HG02973 (cell line): ENCODE measurements at regions not wholly inside any gene's neighbourhood (a gene's known extent, or its start where the extent isn't known, plus 50 kb on each side); places are given as distances from the start of the nearest gene placed in this dataset.
A peak's percentile ranks its signal among the peaks of the same experiment; 100 is the strongest.
"Not testable (repeated sequence)": the region's sequence is repeated elsewhere in the genome, so short reads cannot be mapped to it uniquely, and the experiment has no call there.

Source experiments
- ATAC-seq: cut with Tn5 transposase; IDR thresholded peaks from one replicate; pipeline ENCODE4 v1.9.1; 2021; ENCODE audit warnings: moderate library complexity; ENCODE audit not compliant: unreplicated experiment

- ATAC-seq = no peak
Observed at GRCh38 chr2:65625982-65626381, 193.6 kb upstream of the SPRED2 start.

DNA sequence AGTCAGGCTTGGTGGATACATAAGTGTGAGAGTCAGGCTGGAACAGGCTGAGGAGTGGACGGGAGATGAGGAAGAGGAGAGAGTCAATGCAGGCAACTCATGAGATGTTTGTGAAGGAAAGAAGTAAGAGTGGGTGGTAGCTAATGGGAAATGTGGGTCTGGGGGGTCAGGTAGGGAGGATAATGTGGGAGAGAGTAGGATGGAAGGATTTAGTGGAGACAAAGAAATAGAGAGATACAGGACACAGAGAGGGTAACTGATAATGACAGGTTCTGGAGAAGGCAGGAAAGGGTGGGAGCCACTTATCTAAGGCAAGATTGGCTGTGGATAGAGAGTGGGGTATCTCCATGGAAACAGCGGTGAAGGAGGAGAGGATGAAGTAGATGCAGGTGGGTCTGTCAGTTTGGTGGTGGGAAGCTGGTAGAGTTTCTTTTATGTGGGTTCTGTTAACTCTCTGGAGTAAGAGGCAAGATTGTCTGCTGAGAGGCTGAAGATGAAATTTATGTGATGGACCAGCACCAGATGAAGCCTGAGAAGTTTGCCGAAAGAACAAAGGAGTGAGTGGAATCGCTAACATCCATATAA is 190.6 kb upstream of the SPRED2 start:
- no peak for ATAC-seq

DNA sequence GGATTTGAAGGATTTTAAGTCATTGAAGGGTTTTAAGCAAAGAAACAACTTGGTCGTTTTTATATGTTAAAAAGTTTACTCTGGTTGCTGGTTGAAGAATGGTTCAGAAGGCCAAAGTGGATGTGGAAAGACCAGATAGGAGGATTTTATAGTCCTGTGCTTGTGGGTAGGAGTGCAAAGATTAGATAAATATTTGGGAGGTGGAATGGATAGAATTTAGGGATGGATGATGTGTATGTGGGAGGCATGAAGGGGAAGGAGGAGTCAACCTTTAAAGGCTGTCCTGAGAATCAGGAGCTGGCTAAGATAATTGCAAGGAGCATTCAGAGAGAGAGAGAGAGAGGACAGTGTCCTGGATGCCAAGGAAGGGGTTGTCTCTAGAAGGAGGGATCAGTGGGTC is 190.1 kb upstream of the SPRED2 start:
- no peak for ATAC-seq

DNA sequence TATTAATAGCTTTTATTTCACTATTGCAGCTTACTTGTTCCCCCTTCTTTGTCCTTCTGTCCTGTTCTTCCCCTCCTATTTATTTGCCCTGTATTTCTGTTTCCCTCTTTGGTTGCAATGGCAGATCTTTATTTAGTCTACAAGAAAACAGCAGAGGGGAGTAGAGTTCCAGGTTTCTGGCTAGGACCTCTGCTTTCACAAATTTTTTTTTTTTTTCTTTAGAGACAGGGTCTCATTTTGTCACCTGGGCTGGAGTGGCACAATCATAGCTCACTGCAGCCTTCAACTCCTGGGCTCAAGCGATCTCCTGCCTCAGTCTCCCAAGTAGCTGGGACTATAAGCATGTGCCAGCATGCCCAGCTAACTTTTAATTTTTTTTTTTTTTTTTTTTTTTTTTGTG is 188.1 kb upstream of the SPRED2 start:
- ATAC-seq = no peak

- no peak for ATAC-seq
Observed at GRCh38 chr2:65620026-65620425, 187.6 kb upstream of the SPRED2 start.

GRCh38 chr2:65615602-65616001 is 183.2 kb upstream of the SPRED2 start:
- no peak for ATAC-seq

GRCh38 chr2:65613968-65614555 is 181.7 kb upstream of the SPRED2 start:
- ATAC-seq = no peak

DNA sequence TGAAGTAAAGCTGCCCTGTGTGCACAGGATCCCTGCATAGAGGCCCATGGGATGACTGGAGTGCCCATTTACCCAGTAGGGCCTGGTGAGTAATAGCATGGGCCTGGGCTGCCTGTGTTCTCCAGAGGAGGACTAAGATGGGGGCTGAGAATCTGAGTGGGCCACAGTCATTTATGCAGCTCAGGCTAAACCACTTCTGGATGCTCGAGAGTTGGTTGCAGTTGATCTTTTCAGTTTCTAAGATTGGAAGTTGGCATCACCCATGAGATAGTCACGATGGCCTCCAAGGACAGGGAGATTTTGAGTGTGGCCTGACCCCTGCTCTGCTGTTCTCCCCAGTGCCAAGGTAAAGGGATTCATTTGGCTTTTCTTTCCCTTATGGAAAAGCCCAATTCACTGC is 179.1 kb upstream of the SPRED2 start:
- no peak for ATAC-seq

DNA sequence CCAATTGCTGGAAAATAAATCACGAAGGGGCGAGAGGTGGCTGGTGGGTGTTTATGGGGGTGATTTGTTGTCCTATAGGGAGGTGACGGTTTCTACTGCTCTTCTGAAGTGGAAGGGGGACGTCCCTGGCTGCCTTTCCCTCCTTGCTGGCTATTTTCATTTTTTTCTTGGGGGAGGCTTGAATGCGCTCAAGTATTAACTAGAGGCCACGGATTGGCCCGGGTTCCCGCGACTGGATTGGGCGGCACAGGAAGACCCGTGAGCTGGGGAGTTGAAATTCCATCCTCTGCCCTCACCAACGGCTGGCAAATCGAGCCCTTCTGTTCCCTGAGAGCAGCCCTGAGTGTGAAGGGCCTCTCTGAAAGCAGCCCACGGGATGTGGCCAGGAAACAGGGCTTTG is 176.5 kb upstream of the SPRED2 start:
- ATAC-seq = no peak

DNA sequence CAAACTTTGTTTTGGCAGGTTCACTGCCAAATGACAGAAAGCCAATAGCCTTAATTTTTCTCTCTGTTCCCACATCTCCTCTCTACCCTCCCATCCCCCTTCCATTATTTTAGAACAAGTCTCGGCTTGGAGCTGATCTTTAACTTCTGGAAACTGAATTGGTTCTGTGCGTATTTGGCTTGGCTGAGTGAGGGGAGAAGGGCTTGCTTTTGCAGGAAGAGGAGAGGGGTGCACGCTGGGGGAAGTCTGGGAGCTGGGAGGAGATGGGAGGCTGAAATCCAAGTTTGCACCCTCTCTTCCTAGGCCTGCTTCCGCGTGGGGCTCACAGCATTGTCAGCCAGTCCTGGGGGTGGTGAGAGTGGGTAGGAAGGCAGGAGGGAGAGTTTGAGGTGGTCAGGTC is 176.1 kb upstream of the SPRED2 start:
- ATAC-seq = no peak

DNA sequence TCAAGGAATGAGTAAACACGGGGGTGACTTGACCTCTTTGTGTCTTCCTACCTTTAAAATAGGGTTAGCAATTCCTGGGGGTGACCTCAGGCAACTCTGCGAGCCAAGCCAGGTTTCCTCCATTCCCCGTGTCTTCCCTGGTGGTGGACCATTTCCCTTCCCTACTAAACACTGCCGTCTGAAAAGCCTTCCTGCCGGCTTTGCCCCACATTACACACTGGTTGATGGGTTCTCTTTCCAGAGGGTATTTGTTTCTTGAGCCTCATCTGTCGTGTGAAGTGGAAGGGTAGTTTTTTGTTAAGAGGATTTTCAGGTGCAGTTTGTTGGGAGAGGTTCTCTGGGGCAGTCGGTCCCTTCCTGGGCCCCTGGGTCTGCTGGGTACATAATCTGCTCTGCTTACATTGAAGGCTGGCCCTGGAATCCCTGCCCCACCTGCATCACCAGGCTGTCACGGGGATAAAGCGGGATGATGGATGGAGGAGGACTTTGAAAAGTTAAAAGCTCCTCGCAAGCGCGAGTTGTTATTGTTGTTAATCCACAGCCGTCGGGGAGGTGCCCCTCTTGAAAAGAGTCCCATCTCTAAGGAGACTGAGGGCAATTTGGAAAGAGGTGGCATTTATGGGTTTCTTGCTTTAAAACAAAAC is 175.4 kb upstream of the SPRED2 start:
- ATAC-seq = no peak

GRCh38 chr2:65605743-65606058 is 173.3 kb upstream of the SPRED2 start:
- peak; percentile 36 for ATAC-seq

- no peak for ATAC-seq
Observed at GRCh38 chr2:65605058-65605742, 172.8 kb upstream of the SPRED2 start.

- ATAC-seq = no peak
Observed at GRCh38 chr2:65604246-65604645, 171.8 kb upstream of the SPRED2 start.

DNA sequence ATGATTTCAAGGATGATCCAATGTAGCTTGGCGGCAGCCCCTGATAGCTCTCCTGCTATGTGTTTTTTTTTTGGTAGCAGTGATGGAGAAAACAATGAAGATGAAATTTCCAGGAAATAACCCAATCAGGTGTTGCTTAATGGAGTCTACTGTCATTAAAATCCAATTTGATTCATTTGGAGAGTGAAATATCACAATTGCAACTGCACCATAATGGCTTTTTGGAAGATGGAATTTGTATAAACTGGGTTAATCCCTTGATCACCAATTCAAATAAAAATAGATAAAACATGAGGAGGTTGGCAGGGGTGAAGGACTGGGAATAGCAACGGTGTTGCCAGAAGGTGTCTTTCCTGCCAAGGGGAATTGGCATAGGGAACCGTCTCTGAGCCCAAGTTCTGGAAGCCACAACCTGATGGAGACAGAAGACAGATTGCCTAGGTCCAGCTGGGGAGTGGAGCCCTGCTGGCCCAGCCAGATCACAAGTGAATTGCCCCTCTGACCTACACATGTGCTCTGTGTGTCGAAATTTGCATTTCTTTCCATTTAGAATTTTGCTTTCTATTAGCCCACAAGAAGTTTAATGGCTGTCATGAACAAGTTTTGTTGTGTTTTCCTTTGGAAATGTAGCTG is 170.3 kb upstream of the SPRED2 start:
- no peak for ATAC-seq

DNA sequence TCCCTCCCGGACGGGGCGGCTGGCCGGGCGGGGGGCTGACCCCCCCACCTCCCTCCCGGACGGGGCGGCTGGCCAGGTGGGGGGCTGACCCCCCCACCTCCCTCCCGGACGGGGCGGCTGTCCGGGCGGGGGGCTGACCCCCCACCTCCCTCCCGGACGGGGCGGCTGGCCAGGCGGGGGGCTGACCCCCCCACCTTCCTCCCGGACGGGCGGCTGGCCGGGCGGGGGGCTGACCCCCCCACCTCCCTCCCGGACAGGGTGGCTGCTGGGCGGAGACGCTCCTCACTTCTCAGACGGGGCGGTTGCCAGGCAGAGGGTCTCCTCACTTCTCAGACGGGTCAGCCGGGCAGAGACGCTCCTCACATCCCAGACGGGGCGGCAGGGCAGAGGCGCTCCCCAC is 168.5 kb upstream of the SPRED2 start:
- not testable (repeated sequence) for ATAC-seq

- not testable (repeated sequence) for ATAC-seq
Observed at GRCh38 chr2:65600351-65600750, 168.0 kb upstream of the SPRED2 start.

GRCh38 chr2:65599693-65600092 is 167.3 kb upstream of the SPRED2 start:
- no peak for ATAC-seq

DNA sequence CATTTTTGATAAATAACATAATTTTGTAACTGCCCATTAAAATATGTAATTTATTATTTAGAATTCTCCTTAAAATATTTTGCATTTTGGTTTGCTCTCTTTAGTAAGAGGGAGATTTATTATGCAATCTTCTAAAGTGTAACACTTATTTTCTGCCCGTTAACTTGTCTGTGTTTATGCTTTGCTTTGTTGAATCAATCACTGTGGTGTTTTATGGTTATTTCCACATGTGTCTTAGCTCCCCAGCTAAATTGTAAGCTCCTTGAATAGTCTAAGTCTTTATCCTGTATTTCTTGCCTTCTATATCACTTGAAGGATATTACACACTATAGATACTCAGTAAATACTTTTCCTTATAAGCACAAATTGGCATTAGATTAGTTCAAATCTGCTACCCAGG is 166.6 kb upstream of the SPRED2 start:
- no peak for ATAC-seq

GRCh38 chr2:65598264-65598663 is 165.9 kb upstream of the SPRED2 start:
- ATAC-seq = no peak

DNA sequence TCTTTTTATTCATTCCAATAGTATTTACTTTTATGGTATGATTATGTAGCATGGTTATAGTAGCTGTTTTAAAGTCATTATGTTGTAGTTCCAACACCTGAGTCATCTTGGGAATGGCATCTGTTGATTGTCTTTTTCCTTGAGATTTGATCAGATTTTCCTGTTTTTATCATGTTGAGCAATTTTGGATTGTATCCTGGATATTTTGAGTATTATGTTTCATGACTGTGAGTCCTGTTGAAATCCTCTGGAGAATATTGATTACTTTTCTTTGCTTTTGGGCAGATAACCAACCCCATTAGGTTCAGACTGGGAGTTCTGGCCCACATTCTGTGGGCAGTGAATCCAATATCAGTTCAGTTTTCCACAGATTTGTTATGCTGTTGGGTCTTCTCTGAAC is 163.2 kb upstream of the SPRED2 start:
- no peak for ATAC-seq

DNA sequence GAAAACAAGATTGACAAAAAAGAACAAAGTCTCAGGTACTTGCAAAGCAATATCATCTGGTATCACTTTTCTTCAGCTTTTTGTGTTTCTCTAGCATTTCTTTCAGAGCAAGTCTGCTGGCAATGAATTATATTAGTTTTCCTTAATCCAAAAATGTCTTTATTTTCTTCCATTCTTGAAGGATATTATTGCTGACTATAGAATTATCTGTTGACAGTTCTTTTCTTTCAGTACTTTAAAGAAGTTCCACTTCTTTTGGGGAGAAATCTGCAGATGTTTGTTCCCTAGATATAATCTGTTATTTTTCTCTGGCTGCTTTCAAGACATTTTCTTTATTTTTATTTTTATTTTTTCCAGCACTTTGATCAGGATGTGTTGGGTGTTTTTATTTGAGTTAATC is 161.8 kb upstream of the SPRED2 start:
- no peak for ATAC-seq
